ENCODE measurements at regions not wholly inside any gene's neighbourhood (a gene's known extent, or its start where the extent isn't known, plus 50 kb on each side); places are given as distances from the start of the nearest gene placed in this dataset.

DNA sequence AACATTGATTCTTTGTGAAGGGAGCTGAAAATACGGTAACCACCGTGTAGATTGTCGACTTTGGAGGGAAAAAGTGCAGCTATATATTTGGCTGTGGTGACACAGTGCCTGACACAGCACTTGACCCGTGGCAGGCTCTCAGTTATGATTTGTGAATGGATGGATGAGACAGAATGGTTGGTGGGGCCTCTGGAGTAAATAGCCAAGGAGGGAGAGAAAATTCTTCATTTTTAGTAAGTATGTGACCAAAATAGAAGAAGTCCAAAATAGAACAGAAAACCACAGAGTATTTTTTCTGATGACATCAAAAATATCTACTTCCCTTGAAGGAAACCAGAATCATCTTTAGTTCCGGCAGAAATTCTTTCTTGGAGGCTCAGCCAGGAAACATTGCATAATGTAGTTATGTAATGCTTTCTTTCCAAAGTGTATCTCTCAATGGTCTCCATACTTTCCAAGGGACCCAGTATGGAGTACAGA is 82.0 kb upstream of the WSCD2 start:
- no peaks in the 10 kb centered on the region for H3K27me3 ChIP-seq (replicated peaks; ENCODE audit: insufficient read depth)
- no peaks in the 10 kb centered on the region for H3K4me1 ChIP-seq (replicated peaks)
- WGBS, result 55% methylated on average over 5 of the region's 5 CpGs
- H3K9me3 ChIP-seq, result no peaks in the 10 kb centered on the region
- DNase-seq (ENCODE audit: low spot score), result no peak
- H3K36me3 ChIP-seq, result no peaks in the 10 kb centered on the region
- intact Hi-C loops (cut with DNase I), result no loop called here
- no peak overlapping the region for H3K4me3 ChIP-seq
- H3K27ac ChIP-seq, result no peak overlapping the region
- TF ChIP-seq POLR2AphosphoS5 (IDR thresholded peaks at IDR 0.05) (no peak), POLR2A (IDR thresholded peaks at IDR 0.05) (no peak)
- TF ChIP-seq, protein P1, sequence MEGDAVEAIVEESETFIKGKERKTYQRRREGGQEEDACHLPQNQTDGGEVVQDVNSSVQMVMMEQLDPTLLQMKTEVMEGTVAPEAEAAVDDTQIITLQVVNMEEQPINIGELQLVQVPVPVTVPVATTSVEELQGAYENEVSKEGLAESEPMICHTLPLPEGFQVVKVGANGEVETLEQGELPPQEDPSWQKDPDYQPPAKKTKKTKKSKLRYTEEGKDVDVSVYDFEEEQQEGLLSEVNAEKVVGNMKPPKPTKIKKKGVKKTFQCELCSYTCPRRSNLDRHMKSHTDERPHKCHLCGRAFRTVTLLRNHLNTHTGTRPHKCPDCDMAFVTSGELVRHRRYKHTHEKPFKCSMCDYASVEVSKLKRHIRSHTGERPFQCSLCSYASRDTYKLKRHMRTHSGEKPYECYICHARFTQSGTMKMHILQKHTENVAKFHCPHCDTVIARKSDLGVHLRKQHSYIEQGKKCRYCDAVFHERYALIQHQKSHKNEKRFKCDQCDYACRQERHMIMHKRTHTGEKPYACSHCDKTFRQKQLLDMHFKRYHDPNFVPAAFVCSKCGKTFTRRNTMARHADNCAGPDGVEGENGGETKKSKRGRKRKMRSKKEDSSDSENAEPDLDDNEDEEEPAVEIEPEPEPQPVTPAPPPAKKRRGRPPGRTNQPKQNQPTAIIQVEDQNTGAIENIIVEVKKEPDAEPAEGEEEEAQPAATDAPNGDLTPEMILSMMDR (IDR thresholded peaks at IDR 0.05), result no peak

DNA sequence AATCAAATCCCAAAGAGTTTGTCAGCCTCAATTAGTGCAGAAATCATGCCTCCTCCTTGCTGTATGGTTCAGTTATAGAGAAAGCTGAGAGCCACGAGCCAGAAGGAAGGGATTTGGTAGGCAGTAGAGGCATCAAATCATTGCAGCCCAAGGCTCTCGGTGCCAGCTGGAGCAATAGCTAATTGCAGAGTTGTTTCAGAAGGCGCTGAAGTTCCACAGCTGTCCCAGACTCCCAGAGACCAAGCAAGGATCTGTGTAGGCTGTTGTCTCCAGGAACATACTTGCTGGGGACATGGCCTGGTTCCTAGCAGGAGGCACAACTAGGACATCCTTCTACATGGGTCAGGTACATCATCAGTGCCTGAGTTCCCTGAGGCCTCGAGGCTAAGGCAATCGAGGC is 80.4 kb upstream of the WSCD2 start:
- Histone ChIP-seq H3K27ac (no peak overlapping the region), H3K36me3 (no peaks in the 10 kb centered on the region), H3K9me3 (no peaks in the 10 kb centered on the region), H3K4me3 (no peak overlapping the region), H3K4me1 (replicated peaks) (no peaks in the 10 kb centered on the region), H3K27me3 (replicated peaks; ENCODE audit: insufficient read depth) (no peaks in the 10 kb centered on the region)
- 70% methylated on average over 5 of the region's 5 CpGs for WGBS
- TF ChIP-seq POLR2A (IDR thresholded peaks at IDR 0.05) (no peak), POLR2AphosphoS5 (IDR thresholded peaks at IDR 0.05) (no peak)
- TF ChIP-seq, protein P1 (IDR thresholded peaks at IDR 0.05), result no peak
- no peak for DNase-seq (ENCODE audit: low spot score)
- intact Hi-C loops (cut with DNase I), result no loop called here

DNA sequence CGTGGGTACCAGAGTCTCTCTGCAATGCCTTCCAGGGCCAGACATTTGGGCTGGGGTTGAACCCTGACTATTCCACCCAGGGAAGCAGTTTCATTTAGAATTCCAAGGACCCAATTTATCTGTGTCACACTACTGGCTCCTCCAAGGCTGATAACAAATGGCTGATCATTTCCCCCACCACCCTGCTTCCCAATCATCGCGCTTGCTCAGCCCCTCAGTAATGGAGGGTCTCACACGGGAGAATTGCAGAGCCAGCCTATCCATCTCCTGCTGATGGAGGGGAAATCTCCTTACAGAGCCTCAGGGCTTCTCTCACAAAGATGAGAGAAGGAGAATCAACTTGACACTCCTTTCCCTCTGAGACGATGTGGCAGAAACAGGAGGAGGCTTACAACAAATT is 78.4 kb upstream of the WSCD2 start:
- Histone ChIP-seq H3K4me3 (no peak overlapping the region), H3K27me3 (replicated peaks; ENCODE audit: insufficient read depth) (no peaks in the 10 kb centered on the region), H3K4me1 (replicated peaks) (no peaks in the 10 kb centered on the region), H3K27ac (no peak overlapping the region), H3K36me3 (no peaks in the 10 kb centered on the region), H3K9me3 (no peaks in the 10 kb centered on the region)
- intact Hi-C loops (cut with DNase I), result no loop called here
- no peak for DNase-seq (ENCODE audit: low spot score)
- WGBS, result 61% methylated on average over 5 of the region's 5 CpGs
- TF ChIP-seq POLR2A (IDR thresholded peaks at IDR 0.05), result no peak
- TF ChIP-seq, protein P1 (IDR thresholded peaks at IDR 0.05), result no peak
- no peak for TF ChIP-seq POLR2AphosphoS5 (IDR thresholded peaks at IDR 0.05)

DNA sequence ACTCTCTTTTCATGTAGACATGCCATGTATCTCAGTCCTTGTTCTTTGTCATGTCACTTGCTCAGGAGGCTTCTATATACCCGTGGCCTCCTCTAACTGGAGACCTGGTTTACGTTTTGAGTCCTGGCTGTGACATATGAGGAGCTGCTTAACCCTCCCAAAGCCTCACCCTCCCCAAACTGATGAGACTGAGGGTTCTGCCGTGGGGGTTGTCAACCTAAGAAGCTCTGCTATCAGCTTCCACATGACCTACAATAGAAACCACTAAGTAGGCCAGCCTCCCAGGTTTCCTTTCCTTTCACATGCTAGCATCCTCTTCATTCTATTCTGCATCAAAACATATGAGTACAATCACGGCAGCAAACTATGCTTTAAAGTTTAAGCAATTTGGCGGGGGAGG is 76.8 kb upstream of the WSCD2 start:
- Histone ChIP-seq H3K9me3 (no peaks in the 10 kb centered on the region), H3K4me3 (no peak overlapping the region), H3K27me3 (replicated peaks; ENCODE audit: insufficient read depth) (no peaks in the 10 kb centered on the region), H3K36me3 (no peaks in the 10 kb centered on the region), H3K4me1 (replicated peaks) (no peaks in the 10 kb centered on the region), H3K27ac (no peak overlapping the region)
- intact Hi-C loops (cut with DNase I), result no loop called here
- no peak for DNase-seq (ENCODE audit: low spot score)
- WGBS, result 58% methylated on average over 5 of the region's 5 CpGs
- TF ChIP-seq, protein P1 (IDR thresholded peaks at IDR 0.05), result no peak
- TF ChIP-seq POLR2AphosphoS5 (IDR thresholded peaks at IDR 0.05) (no peak), POLR2A (IDR thresholded peaks at IDR 0.05) (no peak)

DNA sequence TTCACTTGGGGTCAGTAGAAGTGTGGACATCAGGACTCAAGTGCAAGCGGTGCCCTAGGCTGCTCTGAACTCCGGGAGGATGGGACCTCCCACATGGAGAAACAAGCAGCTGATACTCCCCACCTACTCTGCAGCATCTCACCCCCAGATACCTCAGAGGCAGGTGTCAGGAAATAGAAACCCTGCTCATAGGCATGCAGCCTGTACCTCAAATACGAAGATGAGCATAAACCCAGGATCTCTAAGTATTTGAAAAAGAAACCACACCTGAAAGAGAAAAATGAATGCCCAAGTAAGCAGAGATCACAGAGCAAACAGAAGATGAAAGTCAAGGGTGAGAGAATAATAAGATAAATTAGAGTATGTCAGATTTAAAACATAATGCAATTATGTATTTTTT is 75.6 kb upstream of the WSCD2 start:
- 73% methylated on average over 3 of the region's 3 CpGs for whole genome bisulfite sequencing
- Histone ChIP-seq H3K36me3 (no peaks in the 10 kb centered on the region), H3K4me1 (replicated peaks) (no peaks in the 10 kb centered on the region), H3K27me3 (replicated peaks; ENCODE audit: insufficient read depth) (no peaks in the 10 kb centered on the region), H3K27ac (no peak overlapping the region), H3K4me3 (no peak overlapping the region), H3K9me3 (no peaks in the 10 kb centered on the region)
- no peak for DNase-seq (ENCODE audit: low spot score)
- intact Hi-C loops (cut with DNase I), result no loop called here
- TF ChIP-seq POLR2A (IDR thresholded peaks at IDR 0.05) (no peak), POLR2AphosphoS5 (IDR thresholded peaks at IDR 0.05) (no peak)
- TF ChIP-seq, protein P1 (IDR thresholded peaks at IDR 0.05), result no peak
